HT1080 (cell line): ENCODE measurements at regions not wholly inside any gene's neighbourhood (a gene's known extent, or its start where the extent isn't known, plus 50 kb on each side); places are given as distances from the start of the nearest gene placed in this dataset.
A peak's percentile ranks its signal among the peaks of the same experiment; 100 is the strongest.

Source experiments
- DNase-seq: peaks from one replicate; pipeline ENCODE4 v3.0.0-alpha.2; 2015; ENCODE audit warnings: low read depth

- no peak for DNase-seq
Measured at GRCh38 chr10:36182606-36183005, 540.5 kb upstream of the FZD8 start.

- no peak for DNase-seq
Measured at GRCh38 chr10:36182179-36182566, 540.1 kb upstream of the FZD8 start.

- DNase-seq: no peak
Measured at GRCh38 chr10:36181426-36182178, 539.5 kb upstream of the FZD8 start.

- no peak for DNase-seq
Measured at GRCh38 chr10:36178616-36179015, 536.5 kb upstream of the FZD8 start.

GRCh38 chr10:36177071-36177470 lies 535.0 kb upstream of the FZD8 start:
- DNase-seq: no peak

GRCh38 chr10:36175954-36176353 lies 533.9 kb upstream of the FZD8 start:
- no peak for DNase-seq

GRCh38 chr10:36173364-36173763 lies 531.3 kb upstream of the FZD8 start:
- peak; percentile 80 for DNase-seq

- DNase-seq: peak; percentile 78
Measured at GRCh38 chr10:36171953-36172940, 530.2 kb upstream of the FZD8 start.

GRCh38 chr10:36171556-36171952 lies 529.5 kb upstream of the FZD8 start:
- DNase-seq: peak; percentile 5

GRCh38 chr10:36170943-36171501 lies 528.9 kb upstream of the FZD8 start:
- no peak for DNase-seq

- no peak for DNase-seq
Measured at GRCh38 chr10:36170142-36170719, 528.1 kb upstream of the FZD8 start.

GRCh38 chr10:36168777-36169176 lies 526.7 kb upstream of the FZD8 start:
- DNase-seq: no peak

GRCh38 chr10:36164556-36165504 lies 522.7 kb upstream of the FZD8 start:
- DNase-seq: no peak

GRCh38 chr10:36163827-36164226 lies 521.7 kb upstream of the FZD8 start:
- DNase-seq: no peak

GRCh38 chr10:36157486-36157885 lies 515.4 kb upstream of the FZD8 start:
- DNase-seq: no peak

GRCh38 chr10:36148207-36148606 lies 506.1 kb upstream of the FZD8 start:
- DNase-seq: no peak

- DNase-seq: no peak
Measured at GRCh38 chr10:36147529-36147928, 505.4 kb upstream of the FZD8 start.

- no peak for DNase-seq
Measured at GRCh38 chr10:36141856-36142560, 499.9 kb upstream of the FZD8 start.

- DNase-seq: no peak
Measured at GRCh38 chr10:36129051-36129450, 487.0 kb upstream of the FZD8 start.

- no peak for DNase-seq
Measured at GRCh38 chr10:36126076-36126475, 484.0 kb upstream of the FZD8 start.
